HCT116 (cell line): ENCODE measurements at regions not wholly inside any gene's neighbourhood (a gene's known extent, or its start where the extent isn't known, plus 50 kb on each side); places are given as distances from the start of the nearest gene placed in this dataset.

Experiments used
- ATAC-seq: fragments of 200-7000 bp; cut with Tn5 transposase; 2 replicates; pipeline ENCODE4 v1.9.1; 2020; ENCODE audit warnings: mild to moderate bottlenecking, moderate library complexity
- BruUV-seq: library from RNA; stranded (reverse); fragments of 400-500 nt; replicated peaks from 2 replicates; lab custom pipeline; 2021; lab: Mats Ljungman, UMichigan
- CTCF ChIA-PET: fragments of 300-600 bp; sonication (Branson Sonifier 250); formaldehyde crosslinking; loops from one replicate; lab custom pipeline; 2021; ENCODE audit warnings: antibody characterized with exemption; lab: Charles Lee
- POLR2A ChIA-PET: fragments of 300-600, 350-600 bp; sonication (Branson Sonifier 250); formaldehyde crosslinking; loops from one replicate; lab custom pipeline; 2021; ENCODE audit warnings: antibody characterized with exemption; lab: Charles Lee
- RAD21 ChIA-PET, 2 experiments: fragments of 300-600 bp; sonication (Branson Sonifier 250); formaldehyde crosslinking; loops; one replicate each; lab custom pipeline; 2023; ENCODE audit warnings: low total read pairs in 2 of 2; ENCODE audit not compliant: uncharacterized antibody in 2 of 2, unreplicated experiment in 2 of 2, low non-redundant PET in 1 of 2; lab: Charles Lee
- DNase-seq: peaks from one replicate; pipeline ENCODE4 v3.0.0-alpha.2; 2010; ENCODE audit warnings: low read depth, low spot score
- H2AFZ ChIP-seq: fragments of 200-600 bp; shearing (Covaris generic), sonication (generic); 2 replicates; pipeline ENCODE4 v1.6.1; 2017; ENCODE audit warnings: low read depth, mixed run types, mixed read lengths, antibody characterized with exemption, low read length; ENCODE audit not compliant: poor library complexity, severe bottlenecking
- H3K27ac ChIP-seq: 2 replicates; pipeline ENCODE4 v1.5.1; 2012; ENCODE audit warnings: low read depth, low read length
- H3K27me3 ChIP-seq: fragments of 200-600 bp; sonication (generic); 2 replicates; pipeline ENCODE4 v1.6.1; 2016; ENCODE audit warnings: mixed run types, low read length, mixed read lengths; ENCODE audit not compliant: insufficient read depth
- H3K36me3 ChIP-seq, 2 experiments: fragments of 200-500 bp in 1 of 2; fragments of 200-600 bp in 1 of 2; sonication (Bioruptor generic) in 1 of 2; sonication (generic) in 1 of 2; 2 replicates each; pipeline versions ENCODE4 v1.5.1 to v1.6.1; 2014 to 2016; ENCODE audit warnings: low read length in 2 of 2, inconsistent platforms in 1 of 2, mixed read lengths in 1 of 2, mixed run types in 1 of 2; ENCODE audit not compliant: insufficient read depth in 2 of 2, control insufficient read depth in 1 of 2
- H3K4me1 ChIP-seq, 2 experiments: fragments of 200-600 bp in 1 of 2; sonication (generic) in 1 of 2; 2 replicates each; pipeline versions ENCODE4 v1.5.1 to v1.6.1; 2012 to 2017; ENCODE audit warnings: low read length in 2 of 2, inconsistent platforms in 1 of 2, mild to moderate bottlenecking in 1 of 2, mixed read lengths in 1 of 2, mixed run types in 1 of 2, moderate library complexity in 1 of 2; ENCODE audit not compliant: insufficient read depth in 2 of 2, control insufficient read depth in 1 of 2
- H3K4me2 ChIP-seq: fragments of 200-600 bp; sonication (generic); 2 replicates; pipeline ENCODE4 v1.6.1; 2017; ENCODE audit warnings: mixed run types, low read length, mixed read lengths
- H3K4me3 ChIP-seq, 2 experiments: fragments of 200-600 bp in 1 of 2; sonication (generic) in 1 of 2; replicated peaks in 1 of 2; 2 replicates each; pipeline ENCODE4 v1.5.1; 2011 to 2016; ENCODE audit warnings: low read length in 2 of 2, control low read depth in 1 of 2, low read depth in 1 of 2, mild to moderate bottlenecking in 1 of 2, mixed read lengths in 1 of 2, mixed run types in 1 of 2
- H3K79me2 ChIP-seq: fragments of 200-600 bp; sonication (generic); 2 replicates; pipeline ENCODE4 v1.6.1; 2017; ENCODE audit warnings: mild to moderate bottlenecking, mixed run types, low read length, moderate library complexity, mixed read lengths; ENCODE audit not compliant: insufficient read depth
- H3K9ac ChIP-seq: fragments of 200-600 bp; sonication (generic); 2 replicates; pipeline ENCODE4 v1.6.1; 2016; ENCODE audit warnings: low read length, mixed read lengths
- H3K9me2 ChIP-seq: fragments of 200-600 bp; sonication (generic), shearing (Covaris generic); 2 replicates; pipeline ENCODE4 v1.6.1; 2017; ENCODE audit warnings: mixed run types, mild to moderate bottlenecking, moderate library complexity; ENCODE audit not compliant: insufficient read depth
- H3K9me3 ChIP-seq, 2 experiments: fragments of 200-500 bp in 1 of 2; fragments of 200-600 bp in 1 of 2; sonication (Bioruptor generic) in 1 of 2; sonication (generic) in 1 of 2; 2 replicates each; pipeline ENCODE4 v1.6.1; 2014 to 2017; ENCODE audit warnings: low read length in 2 of 2, mixed read lengths in 2 of 2, inconsistent platforms in 1 of 2, low read depth in 1 of 2, mild to moderate bottlenecking in 1 of 2, mixed run types in 1 of 2, moderate library complexity in 1 of 2; ENCODE audit not compliant: control insufficient read depth in 1 of 2, insufficient read depth in 1 of 2
- H4K20me1 ChIP-seq: fragments of 200-600 bp; sonication (generic), shearing (Covaris generic); 2 replicates; pipeline ENCODE4 v1.6.1; 2017; ENCODE audit warnings: mixed run types, mild to moderate bottlenecking, moderate library complexity; ENCODE audit not compliant: insufficient read depth
- CBX3 ChIP-seq: IDR thresholded peaks from 2 replicates; pipeline ENCODE4 v1.6.1; 2012; ENCODE audit warnings: low read depth
- EGR1 ChIP-seq: IDR thresholded peaks from 2 replicates; pipeline ENCODE4 v1.6.1; 2012; ENCODE audit warnings: low read depth
- ELF1 ChIP-seq: IDR thresholded peaks from 2 replicates; pipeline ENCODE4 v1.6.1; 2012; ENCODE audit warnings: low read depth, borderline replicate concordance
- EZH2 ChIP-seq: fragments of 200-600 bp; sonication (generic); IDR thresholded peaks from 2 replicates; pipeline ENCODE4 v1.6.1; 2017; ENCODE audit warnings: antibody characterized with exemption, mixed run types
- EZH2phosphoT487 ChIP-seq: fragments of 200-600 bp; IDR thresholded peaks from 2 replicates; pipeline ENCODE4 v1.6.1; 2018; ENCODE audit warnings: antibody characterized with exemption, borderline replicate concordance
- FOSL1 ChIP-seq: IDR thresholded peaks from 2 replicates; pipeline ENCODE4 v1.6.1; 2012; ENCODE audit warnings: low read depth
- POLR2AphosphoS5 ChIP-seq: IDR thresholded peaks from 2 replicates; pipeline ENCODE4 v1.6.1; 2011; ENCODE audit warnings: mild to moderate bottlenecking, low read depth, low read length, moderate library complexity
- RAD21 ChIP-seq: IDR thresholded peaks from 2 replicates; pipeline ENCODE4 v1.6.1; 2012; ENCODE audit warnings: low read depth, mild to moderate bottlenecking
- SP1 ChIP-seq: IDR thresholded peaks from 2 replicates; pipeline ENCODE4 v1.6.1; 2012; ENCODE audit warnings: low read depth
- SRF ChIP-seq: IDR thresholded peaks from 2 replicates; pipeline ENCODE4 v1.6.1; 2012; ENCODE audit warnings: low read depth
- TCF7L2 ChIP-seq: IDR thresholded peaks from 2 replicates; pipeline ENCODE4 v1.7.0; 2011; ENCODE audit warnings: borderline replicate concordance, inconsistent platforms; ENCODE audit not compliant: insufficient read depth, insufficient read length; ENCODE audit errors: extremely low read depth
- YY1 ChIP-seq: IDR thresholded peaks from 2 replicates; pipeline ENCODE4 v1.6.1; 2011; ENCODE audit warnings: low read length, low read depth, moderate library complexity, mild to moderate bottlenecking; ENCODE audit not compliant: insufficient replicate concordance; ENCODE audit errors: extremely low read depth
- ZFX ChIP-seq: fragments of 450-650 bp; IDR thresholded peaks from 2 replicates; pipeline ENCODE4 v1.6.1; 2017
- intact Hi-C: fragments of 100-400 bp; cut with micrococcal nuclease; formaldehyde crosslinking; loops from 2 replicates; pipeline ENCODE4 v1.10.0; 2022
- TF ChIP-seq, protein P1 (sequence below): IDR thresholded peaks from 2 replicates; pipeline ENCODE4 v1.6.1; 2012; ENCODE audit warnings: low read depth
- TF ChIP-seq, protein P2 (sequence below): IDR thresholded peaks from 2 replicates; pipeline ENCODE4 v1.6.1; 2012
- TF ChIP-seq, protein P3 (sequence below), 3 experiments: fragments of 200-600 bp in 1 of 3; sonication (generic) in 1 of 3; IDR thresholded peaks in 2 of 3; conservative IDR thresholded peaks in 1 of 3; 2 replicates each; pipeline ENCODE4 v1.5.1; 2012 to 2017; ENCODE audit warnings: low read depth in 2 of 3, low read length in 2 of 3, antibody characterized with exemption in 1 of 3, borderline replicate concordance in 1 of 3, control low read depth in 1 of 3, mild to moderate bottlenecking in 1 of 3, mixed read lengths in 1 of 3, mixed run types in 1 of 3, moderate library complexity in 1 of 3; ENCODE audit not compliant: insufficient read depth in 1 of 3
- TF ChIP-seq, protein P4 (sequence below): IDR thresholded peaks from 2 replicates; pipeline ENCODE4 v1.6.1; 2012
- TF ChIP-seq, protein P5 (sequence below): IDR thresholded peaks from 2 replicates; pipeline ENCODE4 v1.6.1; 2011; ENCODE audit warnings: mild to moderate bottlenecking, low read length, moderate library complexity; ENCODE audit not compliant: insufficient replicate concordance; ENCODE audit errors: extremely low read depth

DNA sequence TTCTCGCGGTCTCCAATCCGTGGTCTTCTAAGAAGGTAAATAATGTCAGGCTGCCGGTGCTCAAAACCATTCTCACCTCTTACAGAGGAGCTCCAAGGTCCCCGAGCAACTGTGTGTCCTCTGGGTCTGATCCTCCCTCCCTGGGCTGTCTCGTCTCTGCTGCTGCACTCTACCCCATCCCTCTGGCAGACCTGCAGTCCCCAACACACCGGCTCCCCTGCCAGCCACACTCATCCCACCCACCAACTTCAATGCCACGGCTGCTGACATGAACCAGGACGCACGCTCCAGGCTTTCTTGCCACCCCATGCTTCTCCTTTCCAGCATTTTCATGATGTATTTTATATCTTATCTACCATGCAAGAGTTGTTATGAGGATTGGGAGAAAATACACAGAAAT is 559.5 kb upstream of the SALL3 start:
- ChIA-PET POLR2A (no interaction called here), RAD21 (no interaction called here), CTCF (no interaction called here)
- no peak overlapping the region for H3K27ac ChIP-seq
- DNase-seq = no peak
- H3K79me2 ChIP-seq = no peaks in the 10 kb centered on the region
- H3K4me2 ChIP-seq = no peak overlapping the region
- no peaks in the 10 kb centered on the region for H3K9me2 ChIP-seq
- H3K4me3 ChIP-seq = no peak overlapping the region
- no peak for ATAC-seq
- TF ChIP-seq EZH2phosphoT487 = no peak
- TF ChIP-seq, protein P1, sequence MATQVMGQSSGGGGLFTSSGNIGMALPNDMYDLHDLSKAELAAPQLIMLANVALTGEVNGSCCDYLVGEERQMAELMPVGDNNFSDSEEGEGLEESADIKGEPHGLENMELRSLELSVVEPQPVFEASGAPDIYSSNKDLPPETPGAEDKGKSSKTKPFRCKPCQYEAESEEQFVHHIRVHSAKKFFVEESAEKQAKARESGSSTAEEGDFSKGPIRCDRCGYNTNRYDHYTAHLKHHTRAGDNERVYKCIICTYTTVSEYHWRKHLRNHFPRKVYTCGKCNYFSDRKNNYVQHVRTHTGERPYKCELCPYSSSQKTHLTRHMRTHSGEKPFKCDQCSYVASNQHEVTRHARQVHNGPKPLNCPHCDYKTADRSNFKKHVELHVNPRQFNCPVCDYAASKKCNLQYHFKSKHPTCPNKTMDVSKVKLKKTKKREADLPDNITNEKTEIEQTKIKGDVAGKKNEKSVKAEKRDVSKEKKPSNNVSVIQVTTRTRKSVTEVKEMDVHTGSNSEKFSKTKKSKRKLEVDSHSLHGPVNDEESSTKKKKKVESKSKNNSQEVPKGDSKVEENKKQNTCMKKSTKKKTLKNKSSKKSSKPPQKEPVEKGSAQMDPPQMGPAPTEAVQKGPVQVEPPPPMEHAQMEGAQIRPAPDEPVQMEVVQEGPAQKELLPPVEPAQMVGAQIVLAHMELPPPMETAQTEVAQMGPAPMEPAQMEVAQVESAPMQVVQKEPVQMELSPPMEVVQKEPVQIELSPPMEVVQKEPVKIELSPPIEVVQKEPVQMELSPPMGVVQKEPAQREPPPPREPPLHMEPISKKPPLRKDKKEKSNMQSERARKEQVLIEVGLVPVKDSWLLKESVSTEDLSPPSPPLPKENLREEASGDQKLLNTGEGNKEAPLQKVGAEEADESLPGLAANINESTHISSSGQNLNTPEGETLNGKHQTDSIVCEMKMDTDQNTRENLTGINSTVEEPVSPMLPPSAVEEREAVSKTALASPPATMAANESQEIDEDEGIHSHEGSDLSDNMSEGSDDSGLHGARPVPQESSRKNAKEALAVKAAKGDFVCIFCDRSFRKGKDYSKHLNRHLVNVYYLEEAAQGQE = no peak
- no peak for TF ChIP-seq TCF7L2
- TF ChIP-seq ELF1 = no peak
- TF ChIP-seq ZFX = no peak
- TF ChIP-seq EZH2 = no peak
- no peak for TF ChIP-seq SP1
- no peak for TF ChIP-seq SRF
- TF ChIP-seq RAD21 = no peak
- TF ChIP-seq FOSL1 = no peak
- TF ChIP-seq, protein P2, sequence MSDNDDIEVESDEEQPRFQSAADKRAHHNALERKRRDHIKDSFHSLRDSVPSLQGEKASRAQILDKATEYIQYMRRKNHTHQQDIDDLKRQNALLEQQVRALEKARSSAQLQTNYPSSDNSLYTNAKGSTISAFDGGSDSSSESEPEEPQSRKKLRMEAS = no peak
- TF ChIP-seq, protein P3, sequence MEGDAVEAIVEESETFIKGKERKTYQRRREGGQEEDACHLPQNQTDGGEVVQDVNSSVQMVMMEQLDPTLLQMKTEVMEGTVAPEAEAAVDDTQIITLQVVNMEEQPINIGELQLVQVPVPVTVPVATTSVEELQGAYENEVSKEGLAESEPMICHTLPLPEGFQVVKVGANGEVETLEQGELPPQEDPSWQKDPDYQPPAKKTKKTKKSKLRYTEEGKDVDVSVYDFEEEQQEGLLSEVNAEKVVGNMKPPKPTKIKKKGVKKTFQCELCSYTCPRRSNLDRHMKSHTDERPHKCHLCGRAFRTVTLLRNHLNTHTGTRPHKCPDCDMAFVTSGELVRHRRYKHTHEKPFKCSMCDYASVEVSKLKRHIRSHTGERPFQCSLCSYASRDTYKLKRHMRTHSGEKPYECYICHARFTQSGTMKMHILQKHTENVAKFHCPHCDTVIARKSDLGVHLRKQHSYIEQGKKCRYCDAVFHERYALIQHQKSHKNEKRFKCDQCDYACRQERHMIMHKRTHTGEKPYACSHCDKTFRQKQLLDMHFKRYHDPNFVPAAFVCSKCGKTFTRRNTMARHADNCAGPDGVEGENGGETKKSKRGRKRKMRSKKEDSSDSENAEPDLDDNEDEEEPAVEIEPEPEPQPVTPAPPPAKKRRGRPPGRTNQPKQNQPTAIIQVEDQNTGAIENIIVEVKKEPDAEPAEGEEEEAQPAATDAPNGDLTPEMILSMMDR (IDR thresholded peaks at IDR 0.05 in 2 of 3, conservative IDR thresholded peaks at IDR 0.05 in 1 of 3; ENCODE audit: borderline replicate concordance in 1 of 3, insufficient read depth in 1 of 3, low read depth in 2 of 3, low read length in 2 of 3) = no peak
- TF ChIP-seq, protein P4, sequence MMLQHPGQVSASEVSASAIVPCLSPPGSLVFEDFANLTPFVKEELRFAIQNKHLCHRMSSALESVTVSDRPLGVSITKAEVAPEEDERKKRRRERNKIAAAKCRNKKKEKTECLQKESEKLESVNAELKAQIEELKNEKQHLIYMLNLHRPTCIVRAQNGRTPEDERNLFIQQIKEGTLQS = no peak
- no peak for TF ChIP-seq EGR1
- TF ChIP-seq, protein P5, sequence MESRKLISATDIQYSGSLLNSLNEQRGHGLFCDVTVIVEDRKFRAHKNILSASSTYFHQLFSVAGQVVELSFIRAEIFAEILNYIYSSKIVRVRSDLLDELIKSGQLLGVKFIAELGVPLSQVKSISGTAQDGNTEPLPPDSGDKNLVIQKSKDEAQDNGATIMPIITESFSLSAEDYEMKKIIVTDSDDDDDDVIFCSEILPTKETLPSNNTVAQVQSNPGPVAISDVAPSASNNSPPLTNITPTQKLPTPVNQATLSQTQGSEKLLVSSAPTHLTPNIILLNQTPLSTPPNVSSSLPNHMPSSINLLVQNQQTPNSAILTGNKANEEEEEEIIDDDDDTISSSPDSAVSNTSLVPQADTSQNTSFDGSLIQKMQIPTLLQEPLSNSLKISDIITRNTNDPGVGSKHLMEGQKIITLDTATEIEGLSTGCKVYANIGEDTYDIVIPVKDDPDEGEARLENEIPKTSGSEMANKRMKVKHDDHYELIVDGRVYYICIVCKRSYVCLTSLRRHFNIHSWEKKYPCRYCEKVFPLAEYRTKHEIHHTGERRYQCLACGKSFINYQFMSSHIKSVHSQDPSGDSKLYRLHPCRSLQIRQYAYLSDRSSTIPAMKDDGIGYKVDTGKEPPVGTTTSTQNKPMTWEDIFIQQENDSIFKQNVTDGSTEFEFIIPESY = no peak
- no peak for TF ChIP-seq POLR2AphosphoS5
- TF ChIP-seq YY1 = no peak
- no peak for TF ChIP-seq CBX3
- H4K20me1 ChIP-seq = no peaks in the 10 kb centered on the region
- H3K36me3 ChIP-seq = no peaks in the 10 kb centered on the region
- peaks cover 0 to 22% of the 10 kb centered on the region in 2 experiments; a peak in 2 of 4 replicates for H3K9me3 ChIP-seq
- H3K27me3 ChIP-seq = no peaks in the 10 kb centered on the region
- no peak overlapping the region for H2AFZ ChIP-seq
- H3K4me1 ChIP-seq = no peaks in the 10 kb centered on the region
- BruUV-seq = no TSS peak
- intact Hi-C loops = no loop called here
- H3K9ac ChIP-seq = no peak overlapping the region
